ENCODE measurements at regions not wholly inside any gene's neighbourhood (a gene's known extent, or its start where the extent isn't known, plus 50 kb on each side); places are given as distances from the start of the nearest gene placed in this dataset.

DNA sequence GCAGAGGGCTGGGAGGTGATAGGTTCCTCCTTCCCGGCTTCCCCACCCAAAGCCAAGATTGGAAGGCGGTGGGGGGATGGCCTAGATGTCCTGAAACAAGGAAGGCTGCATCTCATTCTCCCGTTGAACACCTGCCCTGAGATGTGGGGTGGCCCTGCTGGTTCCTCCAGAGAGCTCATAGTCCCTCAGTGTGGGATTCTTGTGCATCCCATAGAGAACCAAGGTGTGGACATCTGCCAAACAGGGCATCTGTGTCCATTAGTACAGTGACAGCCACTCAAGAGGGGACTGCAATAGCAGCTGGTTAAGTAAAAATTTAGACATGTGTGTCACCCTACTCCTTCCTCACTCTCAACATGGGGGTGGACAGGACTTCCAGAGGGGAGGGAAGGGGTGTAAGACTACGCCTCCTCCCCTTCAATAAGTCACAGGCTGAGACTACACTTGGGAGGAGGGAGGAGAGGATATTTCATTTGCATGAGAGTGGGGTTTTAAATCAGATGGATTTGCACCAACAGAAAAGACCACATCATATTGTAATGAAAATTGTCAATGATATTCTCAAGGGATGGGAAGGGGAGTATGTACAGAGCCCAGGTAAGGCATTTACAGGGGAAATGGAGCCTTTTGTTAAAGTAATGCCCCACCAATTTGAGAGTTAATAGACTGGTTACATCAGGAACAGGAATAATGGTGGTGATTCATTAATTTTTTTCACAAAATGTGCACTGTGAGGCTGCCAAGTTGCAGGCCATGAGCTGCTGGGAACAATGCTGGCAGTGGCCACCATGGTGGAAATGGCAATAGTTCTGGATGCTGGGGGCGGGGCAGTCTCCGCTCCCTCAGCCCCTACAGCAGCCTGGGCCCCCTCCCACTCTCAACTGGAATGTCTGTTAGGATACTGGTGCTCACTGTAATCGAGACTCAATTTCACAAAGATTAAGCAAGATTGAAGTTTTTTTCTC is 80.6 kb downstream of the TEX51 start:
- H2BK120ac ChIP-seq (ENCODE audit: low read depth, low read length) = no peak overlapping the region
- H3K9me3 ChIP-seq (replicated peaks in 1 of 2; ENCODE audit: control insufficient read depth in 2 of 2, insufficient read depth in 1 of 2, low read depth in 1 of 2, low read length in 2 of 2) = no peaks in the 10 kb centered on the region
- H2BK5ac ChIP-seq (ENCODE audit: low read length) = no peak overlapping the region
- H2BK12ac ChIP-seq (ENCODE audit: low read length) = no peak overlapping the region
- no peaks in the 10 kb centered on the region for H3K36me3 ChIP-seq (replicated peaks in 1 of 2; ENCODE audit: control insufficient read depth in 2 of 2, insufficient read depth in 2 of 2, low read length in 2 of 2)
- H3K27ac ChIP-seq (replicated peaks; ENCODE audit: low read length) = no peak overlapping the region
- H2BK15ac ChIP-seq (ENCODE audit: low read length) = no peak overlapping the region
- no peak overlapping the region for H4K8ac ChIP-seq (ENCODE audit: low read depth, low read length)
- no peak overlapping the region for H4K91ac ChIP-seq (ENCODE audit: low read depth, low read length, poor library complexity)
- no peak overlapping the region for H2AK5ac ChIP-seq (ENCODE audit: low read depth, low read length)
- H2AFZ ChIP-seq (ENCODE audit: low read length) = no peak overlapping the region
- peaks cover 0 to 2% of the 10 kb centered on the region in 2 donors for H3K4me1 ChIP-seq (ENCODE audit: control insufficient read depth in 2 of 2, insufficient read depth in 1 of 2, low read depth in 1 of 2, low read length in 2 of 2)
- no peak overlapping the region for H3K4ac ChIP-seq (ENCODE audit: low read length)
- no CpG with 5 or more reads among the region's 7 CpGs for WGBS, 2 donors (ENCODE audit: extremely low coverage in 2 of 2, insufficient read length in 2 of 2, insufficient replicate concordance in 1 of 2)
- no peak overlapping the region for H3K4me2 ChIP-seq (ENCODE audit: insufficient read depth, low read length, poor library complexity, severe bottlenecking)
- no peak overlapping the region for H3K9ac ChIP-seq (ENCODE audit: low read depth, low read length, poor library complexity)
- no peak overlapping the region for H3K14ac ChIP-seq (ENCODE audit: low read length)
- no peak overlapping the region for H3K18ac ChIP-seq (ENCODE audit: low read length)
- no peak for DNase-seq (ENCODE audit: low spot score)
- peaks cover 0 to 3% (median 0%) of the 10 kb centered on the region in 3 experiments for H3K27me3 ChIP-seq (ENCODE audit: control insufficient read depth in 3 of 3, insufficient read depth in 3 of 3, low read depth in 1 of 3, low read length in 3 of 3)
- no peak overlapping the region for H3K4me3 ChIP-seq (ENCODE audit: low read length in 2 of 2)
- H3K79me1 ChIP-seq (ENCODE audit: low read depth, low read length) = no peaks in the 10 kb centered on the region
- H3K23ac ChIP-seq (ENCODE audit: low read depth, low read length, poor library complexity) = no peak overlapping the region

DNA sequence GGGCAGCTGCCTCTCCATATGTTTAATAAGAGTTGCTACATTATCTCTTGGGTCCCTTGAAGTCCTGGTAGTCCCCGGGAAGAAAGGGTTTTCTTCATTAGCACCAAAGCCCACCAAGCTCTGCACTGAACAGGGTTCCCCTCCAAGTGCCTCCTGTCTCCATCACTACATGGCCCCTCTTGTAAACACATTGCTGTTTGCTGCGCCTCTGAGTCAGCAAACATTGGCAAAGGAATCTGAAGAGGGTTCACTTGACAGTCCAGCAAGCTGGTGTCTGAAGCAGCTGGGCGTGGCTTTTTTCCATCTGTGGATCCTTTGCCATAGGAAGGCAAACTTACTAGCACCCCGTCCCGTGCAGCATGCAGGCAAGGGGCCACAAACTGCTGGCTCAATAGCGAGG is 82.8 kb downstream of the TEX51 start:
- Histone ChIP-seq H3K18ac (ENCODE audit: low read length) (no peak overlapping the region), H3K27me3 (ENCODE audit: control insufficient read depth in 3 of 3, insufficient read depth in 3 of 3, low read depth in 1 of 3, low read length in 3 of 3) (no peaks in the 10 kb centered on the region), H3K9ac (ENCODE audit: low read depth, low read length, poor library complexity) (no peak overlapping the region), H3K4me3 (ENCODE audit: low read length in 2 of 2) (no peak overlapping the region), H3K4ac (ENCODE audit: low read length) (no peak overlapping the region), H3K79me1 (ENCODE audit: low read depth, low read length) (no peaks in the 10 kb centered on the region), H3K4me2 (ENCODE audit: insufficient read depth, low read length, poor library complexity, severe bottlenecking) (no peak overlapping the region), H3K4me1 (ENCODE audit: control insufficient read depth in 2 of 2, insufficient read depth in 1 of 2, low read depth in 1 of 2, low read length in 2 of 2) (no peaks in the 10 kb centered on the region), H3K27ac (replicated peaks; ENCODE audit: low read length) (no peak overlapping the region), H4K91ac (ENCODE audit: low read depth, low read length, poor library complexity) (no peak overlapping the region), H3K36me3 (replicated peaks in 1 of 2; ENCODE audit: control insufficient read depth in 2 of 2, insufficient read depth in 2 of 2, low read length in 2 of 2) (no peaks in the 10 kb centered on the region), H2BK15ac (ENCODE audit: low read length) (no peak overlapping the region), H2BK120ac (ENCODE audit: low read depth, low read length) (no peak overlapping the region), H2AK5ac (ENCODE audit: low read depth, low read length) (no peak overlapping the region), H3K23ac (ENCODE audit: low read depth, low read length, poor library complexity) (no peak overlapping the region), H4K8ac (ENCODE audit: low read depth, low read length) (no peak overlapping the region), H2BK12ac (ENCODE audit: low read length) (no peak overlapping the region), H3K9me3 (replicated peaks in 1 of 2; ENCODE audit: control insufficient read depth in 2 of 2, insufficient read depth in 1 of 2, low read depth in 1 of 2, low read length in 2 of 2) (no peaks in the 10 kb centered on the region), H3K14ac (ENCODE audit: low read length) (no peak overlapping the region), H2AFZ (ENCODE audit: low read length) (no peak overlapping the region), H2BK5ac (ENCODE audit: low read length) (no peak overlapping the region)
- no CpG with 5 or more reads among the region's 6 CpGs for whole genome bisulfite sequencing, 2 donors (ENCODE audit: extremely low coverage in 2 of 2, insufficient read length in 2 of 2, insufficient replicate concordance in 1 of 2)
- no peak for DNase-seq (ENCODE audit: low spot score)

DNA sequence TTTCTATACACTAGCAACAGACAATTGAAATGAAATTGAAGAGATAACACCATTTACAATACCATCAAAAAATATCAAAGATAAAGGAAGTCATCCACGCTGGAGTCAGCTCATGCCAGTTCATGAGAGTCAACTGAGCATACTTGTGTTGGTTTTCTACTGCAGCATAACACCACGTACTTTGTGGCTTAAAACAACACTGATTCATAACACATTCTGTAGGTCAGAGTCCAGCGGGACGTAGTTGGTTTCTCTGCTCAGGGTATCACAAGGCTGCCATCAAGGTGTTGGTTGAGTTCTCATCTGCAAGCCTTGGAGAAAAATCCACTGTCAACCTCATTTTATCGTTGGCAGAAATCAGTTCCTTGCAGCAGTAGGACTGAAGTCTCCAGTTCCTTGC is 84.2 kb downstream of the TEX51 start:
- Histone ChIP-seq H2BK120ac (ENCODE audit: low read depth, low read length) (no peak overlapping the region), H3K4me3 (ENCODE audit: low read length in 2 of 2) (no peak overlapping the region), H4K8ac (ENCODE audit: low read depth, low read length) (no peak overlapping the region), H3K18ac (ENCODE audit: low read length) (no peak overlapping the region), H3K23ac (ENCODE audit: low read depth, low read length, poor library complexity) (no peak overlapping the region), H3K9me3 (replicated peaks in 1 of 2; ENCODE audit: control insufficient read depth in 2 of 2, insufficient read depth in 1 of 2, low read depth in 1 of 2, low read length in 2 of 2) (no peaks in the 10 kb centered on the region), H3K36me3 (replicated peaks in 1 of 2; ENCODE audit: control insufficient read depth in 2 of 2, insufficient read depth in 2 of 2, low read length in 2 of 2) (no peaks in the 10 kb centered on the region), H2BK12ac (ENCODE audit: low read length) (no peak overlapping the region), H3K9ac (ENCODE audit: low read depth, low read length, poor library complexity) (no peak overlapping the region), H3K79me1 (ENCODE audit: low read depth, low read length) (no peaks in the 10 kb centered on the region), H3K14ac (ENCODE audit: low read length) (no peak overlapping the region), H2AK5ac (ENCODE audit: low read depth, low read length) (no peak overlapping the region), H3K27me3 (ENCODE audit: control insufficient read depth in 3 of 3, insufficient read depth in 3 of 3, low read depth in 1 of 3, low read length in 3 of 3) (no peaks in the 10 kb centered on the region), H3K4ac (ENCODE audit: low read length) (no peak overlapping the region), H4K91ac (ENCODE audit: low read depth, low read length, poor library complexity) (no peak overlapping the region), H3K27ac (replicated peaks; ENCODE audit: low read length) (no peak overlapping the region), H2AFZ (ENCODE audit: low read length) (no peak overlapping the region), H3K4me1 (ENCODE audit: control insufficient read depth in 2 of 2, insufficient read depth in 1 of 2, low read depth in 1 of 2, low read length in 2 of 2) (no peaks in the 10 kb centered on the region), H2BK5ac (ENCODE audit: low read length) (no peak overlapping the region), H3K4me2 (ENCODE audit: insufficient read depth, low read length, poor library complexity, severe bottlenecking) (no peak overlapping the region), H2BK15ac (ENCODE audit: low read length) (no peak overlapping the region)
- WGBS, 2 donors (ENCODE audit: extremely low coverage in 2 of 2, insufficient read length in 2 of 2, insufficient replicate concordance in 1 of 2) = no CpG with 5 or more reads among the region's 5 CpGs
- DNase-seq (ENCODE audit: low spot score) = no peak

DNA sequence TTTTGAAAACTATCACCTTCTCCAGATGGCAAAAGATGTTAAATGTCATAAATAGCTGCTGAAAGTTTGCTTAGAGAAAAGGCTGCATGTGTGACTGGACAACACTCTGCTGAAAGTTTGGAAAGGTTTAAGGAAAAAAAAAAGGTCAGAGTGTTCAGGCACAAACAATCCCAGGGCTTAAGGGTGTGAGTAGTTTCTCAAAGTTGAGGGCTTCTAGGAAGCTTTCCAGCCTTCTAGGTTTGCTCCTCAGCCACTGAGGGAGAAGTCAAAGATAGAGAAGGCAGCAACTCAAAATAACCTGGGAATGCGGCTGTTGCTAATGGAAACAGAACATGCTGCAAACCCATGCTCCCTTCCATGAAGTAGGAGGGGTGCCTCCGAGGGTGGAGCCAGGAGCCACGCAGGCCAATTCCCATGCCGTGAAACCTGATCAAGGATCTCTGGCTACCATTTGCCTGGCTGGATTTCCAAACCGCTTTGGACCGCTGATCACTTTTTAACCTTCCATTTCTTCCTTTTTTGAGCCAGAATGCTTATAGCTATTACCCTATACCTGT is 88.0 kb downstream of the TEX51 start:
- WGBS, 2 donors (ENCODE audit: extremely low coverage in 2 of 2, insufficient read length in 2 of 2, insufficient replicate concordance in 1 of 2) = no CpG with 5 or more reads among the region's 6 CpGs

More for the DNA sequence above, 88.0 kb downstream of the TEX51 start:
- Histone ChIP-seq H3K9ac (ENCODE audit: low read depth, low read length, poor library complexity) (no peak overlapping the region), H3K27ac (replicated peaks; ENCODE audit: low read length) (no peak overlapping the region), H4K91ac (ENCODE audit: low read depth, low read length, poor library complexity) (no peak overlapping the region), H4K8ac (ENCODE audit: low read depth, low read length) (no peak overlapping the region), H3K4me2 (ENCODE audit: insufficient read depth, low read length, poor library complexity, severe bottlenecking) (no peak overlapping the region), H2BK15ac (ENCODE audit: low read length) (no peak overlapping the region), H2AFZ (ENCODE audit: low read length) (no peak overlapping the region), H2AK5ac (ENCODE audit: low read depth, low read length) (peak overlapping the region; percentile 23), H3K4ac (ENCODE audit: low read length) (peak overlapping the region; percentile 72), H3K79me1 (ENCODE audit: low read depth, low read length) (no peaks in the 10 kb centered on the region), H2BK120ac (ENCODE audit: low read depth, low read length) (no peak overlapping the region), H2BK5ac (ENCODE audit: low read length) (no peak overlapping the region), H3K9me3 (replicated peaks in 1 of 2; ENCODE audit: control insufficient read depth in 2 of 2, insufficient read depth in 1 of 2, low read depth in 1 of 2, low read length in 2 of 2) (peaks cover 0 to 2% of the 10 kb centered on the region in 2 donors), H3K4me3 (ENCODE audit: low read length in 2 of 2) (no peak overlapping the region), H3K27me3 (ENCODE audit: control insufficient read depth in 3 of 3, insufficient read depth in 3 of 3, low read depth in 1 of 3, low read length in 3 of 3) (no peaks in the 10 kb centered on the region), H2BK12ac (ENCODE audit: low read length) (no peak overlapping the region), H3K36me3 (replicated peaks in 1 of 2; ENCODE audit: control insufficient read depth in 2 of 2, insufficient read depth in 2 of 2, low read length in 2 of 2) (no peaks in the 10 kb centered on the region), H3K23ac (ENCODE audit: low read depth, low read length, poor library complexity) (no peak overlapping the region), H3K4me1 (ENCODE audit: control insufficient read depth in 2 of 2, insufficient read depth in 1 of 2, low read depth in 1 of 2, low read length in 2 of 2) (peaks cover 0 to 2% of the 10 kb centered on the region in 2 donors), H3K14ac (ENCODE audit: low read length) (no peak overlapping the region), H3K18ac (ENCODE audit: low read length) (no peak overlapping the region)
- no peak for DNase-seq (ENCODE audit: low spot score)

Data from neuronal stem cell (in vitro differentiated cells).